IPS-18a (cell line): ENCODE measurements at regions not wholly inside any gene's neighbourhood (a gene's known extent, or its start where the extent isn't known, plus 50 kb on each side); places are given as distances from the start of the nearest gene placed in this dataset.

Source experiments
- H3K27ac ChIP-seq: one replicate; pipeline ENCODE4 v1.5.1; 2013; ENCODE audit warnings: low read length
- H3K27me3 ChIP-seq: one replicate; pipeline ENCODE4 v1.6.1; 2013; ENCODE audit warnings: mild to moderate bottlenecking, low read length; ENCODE audit not compliant: control insufficient read depth, insufficient read depth
- H3K36me3 ChIP-seq: one replicate; pipeline ENCODE4 v1.6.1; 2013; ENCODE audit warnings: low read depth, low read length; ENCODE audit not compliant: control insufficient read depth
- H3K4me1 ChIP-seq: one replicate; pipeline ENCODE4 v1.6.1; 2013; ENCODE audit warnings: low read depth, low read length; ENCODE audit not compliant: control insufficient read depth
- H3K4me3 ChIP-seq: one replicate; pipeline ENCODE4 v1.5.1; 2013; ENCODE audit warnings: low read length
- H3K9ac ChIP-seq: one replicate; pipeline ENCODE4 v1.6.1; 2013; ENCODE audit warnings: mild to moderate bottlenecking, low read length, moderate library complexity
- H3K9me3 ChIP-seq: one replicate; pipeline ENCODE4 v1.6.1; 2013; ENCODE audit warnings: low read depth, low read length; ENCODE audit not compliant: control insufficient read depth

DNA sequence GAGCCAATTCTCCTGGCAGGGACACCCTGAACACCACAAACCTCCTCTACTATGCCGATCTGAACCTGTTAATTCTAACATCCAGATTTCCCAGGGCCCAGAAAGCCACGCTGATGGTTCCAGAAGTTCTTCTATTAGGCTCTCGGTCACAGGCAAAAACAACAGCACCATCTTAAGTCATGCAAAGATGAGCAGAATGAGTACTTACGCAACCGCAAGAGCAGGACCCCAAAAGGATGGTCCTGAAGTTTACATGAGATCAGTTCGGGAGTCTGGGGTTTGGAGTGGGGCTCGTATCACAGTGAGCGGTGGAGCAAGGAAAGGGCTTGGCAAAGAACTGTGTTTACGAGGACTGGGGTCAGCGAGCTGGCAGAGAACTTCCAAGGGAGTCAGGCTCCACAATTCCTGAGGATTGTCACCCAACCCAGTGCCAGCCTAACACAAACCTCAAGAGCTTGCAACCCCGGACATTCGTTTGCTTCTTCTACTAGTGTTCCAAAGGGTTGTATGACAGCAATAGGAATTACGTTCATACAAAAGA is 532.6 kb downstream of the TNS3 start:
- Histone ChIP-seq H3K9me3 (no peaks in the 10 kb centered on the region), H3K4me1 (no peaks in the 10 kb centered on the region), H3K27me3 (no peaks in the 10 kb centered on the region), H3K27ac (no peak overlapping the region), H3K9ac (no peak overlapping the region), H3K36me3 (no peaks in the 10 kb centered on the region), H3K4me3 (no peak overlapping the region)

DNA sequence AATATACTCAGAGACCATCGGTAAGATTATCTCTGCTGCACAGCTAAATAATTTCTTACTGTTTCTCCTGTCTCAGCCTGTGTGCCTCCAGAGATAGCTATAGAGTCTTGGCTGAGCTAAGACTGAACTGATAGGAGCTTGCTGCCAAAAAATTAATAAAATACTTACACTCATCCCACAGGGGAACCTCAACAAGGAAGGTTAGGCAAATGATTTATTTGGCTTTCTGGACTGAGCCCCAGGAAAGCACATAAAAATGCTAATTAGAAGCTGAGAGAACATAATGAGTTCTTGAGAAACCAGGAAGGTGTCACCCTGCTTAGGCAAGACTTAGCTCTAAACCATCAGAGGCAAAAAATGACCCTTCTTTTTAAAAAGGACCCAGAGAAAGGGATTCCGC is 534.5 kb downstream of the TNS3 start:
- Histone ChIP-seq H3K9me3 (no peaks in the 10 kb centered on the region), H3K27ac (no peak overlapping the region), H3K4me3 (no peak overlapping the region), H3K9ac (no peak overlapping the region), H3K36me3 (no peaks in the 10 kb centered on the region), H3K27me3 (no peaks in the 10 kb centered on the region), H3K4me1 (no peaks in the 10 kb centered on the region)

DNA sequence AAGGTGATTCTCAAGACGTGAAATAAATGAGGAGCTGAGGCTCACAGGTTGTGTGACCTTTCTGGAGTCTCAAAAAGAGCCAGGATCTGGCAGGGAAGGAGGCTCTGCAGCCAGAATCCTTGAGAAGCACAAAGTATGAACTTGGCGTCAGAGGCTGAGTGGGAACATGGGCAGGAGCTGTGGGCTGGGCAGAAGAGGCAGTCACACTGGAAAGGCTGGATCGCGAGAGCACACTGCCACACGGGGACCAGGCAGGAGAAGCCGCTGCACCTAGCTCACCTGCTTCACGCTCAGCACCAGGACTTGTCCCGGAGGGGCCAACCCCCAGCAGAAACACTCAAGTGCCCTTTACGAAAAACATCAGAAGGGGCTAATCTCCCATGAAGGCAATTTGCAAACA is 535.0 kb downstream of the TNS3 start:
- H3K27me3 ChIP-seq, result no peaks in the 10 kb centered on the region
- no peaks in the 10 kb centered on the region for H3K36me3 ChIP-seq
- H3K9ac ChIP-seq, result no peak overlapping the region
- no peak overlapping the region for H3K27ac ChIP-seq
- no peaks in the 10 kb centered on the region for H3K9me3 ChIP-seq
- no peaks in the 10 kb centered on the region for H3K4me1 ChIP-seq
- no peak overlapping the region for H3K4me3 ChIP-seq

DNA sequence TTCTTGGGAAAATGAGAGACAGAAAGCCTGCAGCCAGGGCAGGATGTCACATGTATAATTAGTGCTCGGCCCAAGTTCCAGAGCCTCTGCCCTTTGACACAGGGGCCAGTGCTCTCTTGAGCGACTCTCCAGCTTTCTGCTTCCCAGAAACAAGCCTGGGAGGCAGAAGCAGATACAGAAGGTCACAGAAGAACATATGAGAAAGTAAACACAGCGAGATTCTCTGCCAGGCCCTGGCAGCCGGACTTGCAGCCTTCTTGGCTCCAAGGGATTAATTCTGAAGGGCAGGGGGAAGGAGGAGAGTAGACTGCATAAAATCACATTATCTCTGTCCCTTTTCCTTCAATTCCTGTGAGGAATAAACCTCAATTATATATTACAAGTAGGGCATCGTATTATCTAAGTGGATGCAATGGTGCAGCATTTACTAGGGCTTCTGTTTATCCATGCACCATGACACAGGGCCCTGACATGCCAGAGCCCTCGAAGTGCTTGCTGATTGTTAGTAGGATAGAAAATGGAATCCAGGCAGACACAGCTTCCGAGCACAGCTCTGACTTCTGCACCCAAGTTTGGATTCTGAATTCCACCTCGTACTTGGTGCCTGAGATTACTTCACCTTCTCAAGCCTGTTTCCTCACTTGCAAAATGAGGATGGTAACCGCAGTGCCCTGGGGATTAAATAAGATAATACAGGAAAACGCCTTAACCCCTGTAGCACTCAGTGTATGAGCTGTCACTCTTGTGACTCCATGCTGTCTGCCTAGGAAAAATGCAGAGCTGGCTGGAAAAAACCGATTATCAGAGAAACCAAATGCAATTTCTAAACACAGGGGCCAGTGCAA is 536.5 kb downstream of the TNS3 start:
- Histone ChIP-seq H3K9me3 (no peaks in the 10 kb centered on the region), H3K36me3 (no peaks in the 10 kb centered on the region), H3K4me1 (no peaks in the 10 kb centered on the region), H3K9ac (no peak overlapping the region), H3K27ac (no peak overlapping the region), H3K27me3 (no peaks in the 10 kb centered on the region), H3K4me3 (no peak overlapping the region)

DNA sequence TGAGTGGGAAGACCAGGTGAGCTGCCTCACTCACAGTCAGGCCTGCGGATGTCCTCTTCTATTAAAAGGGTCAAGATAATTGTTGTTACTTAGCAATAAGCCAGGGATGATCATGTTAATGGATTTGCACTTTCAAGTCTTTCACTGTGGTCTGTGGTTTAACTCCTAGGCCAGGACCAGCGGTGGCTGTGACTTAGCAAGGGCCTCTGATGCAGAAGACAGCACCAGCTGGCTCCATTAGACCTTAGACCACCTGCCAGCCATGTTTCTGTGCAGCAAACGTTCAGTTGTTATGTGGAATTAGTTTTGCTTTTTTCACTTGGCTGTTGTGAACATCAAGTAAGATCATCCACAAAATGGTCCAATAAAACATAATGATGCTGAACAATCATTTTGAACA is 537.3 kb downstream of the TNS3 start:
- no peak overlapping the region for H3K4me3 ChIP-seq
- H3K4me1 ChIP-seq, result peaks cover 4% of the 10 kb centered on the region
- H3K27me3 ChIP-seq, result no peaks in the 10 kb centered on the region
- H3K9me3 ChIP-seq, result no peaks in the 10 kb centered on the region
- H3K9ac ChIP-seq, result no peak overlapping the region
- H3K27ac ChIP-seq, result no peak overlapping the region
- no peaks in the 10 kb centered on the region for H3K36me3 ChIP-seq

DNA sequence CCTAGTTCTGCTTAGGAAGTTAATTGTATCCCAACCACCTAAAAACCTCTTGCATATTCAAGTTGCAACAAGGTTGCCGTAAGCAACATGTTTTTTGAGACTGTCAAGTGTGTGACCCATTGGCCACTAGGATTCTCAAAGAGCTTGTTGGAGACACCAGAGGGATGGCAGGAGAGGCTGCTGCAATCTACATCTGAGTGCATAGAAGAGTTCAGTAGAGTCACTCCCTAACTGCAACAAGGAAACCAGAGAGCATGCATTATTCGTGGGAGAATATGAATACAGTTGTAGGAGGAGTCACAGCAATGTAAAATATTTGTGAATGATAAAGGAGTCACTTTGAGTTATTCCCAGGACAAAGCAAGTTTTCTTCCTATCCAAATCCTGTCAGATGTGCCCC is 538.6 kb downstream of the TNS3 start:
- Histone ChIP-seq H3K27me3 (no peaks in the 10 kb centered on the region), H3K27ac (no peak overlapping the region), H3K36me3 (no peaks in the 10 kb centered on the region), H3K4me1 (peaks cover 7% of the 10 kb centered on the region), H3K9ac (no peak overlapping the region), H3K9me3 (no peaks in the 10 kb centered on the region), H3K4me3 (no peak overlapping the region)

DNA sequence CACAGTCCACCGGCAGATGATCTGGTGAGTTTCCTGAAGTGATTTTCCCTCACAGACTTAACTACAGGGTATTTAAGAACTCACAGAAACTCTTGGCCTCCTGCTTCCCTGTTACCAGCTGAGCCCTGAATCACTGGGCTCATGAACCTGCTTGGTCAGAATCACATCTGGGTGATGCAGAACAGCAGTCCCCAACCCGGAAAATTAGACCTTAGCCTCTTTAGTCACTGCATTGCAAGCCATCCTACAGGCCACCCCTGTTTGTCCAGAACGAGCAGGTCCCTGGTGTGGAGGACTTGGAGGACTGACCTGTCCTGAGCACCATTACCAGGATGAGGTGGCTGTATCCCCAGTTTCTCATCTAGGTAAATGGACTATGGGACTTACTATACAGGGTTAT is 539.2 kb downstream of the TNS3 start:
- no peak overlapping the region for H3K27ac ChIP-seq
- H3K9me3 ChIP-seq, result no peaks in the 10 kb centered on the region
- no peak overlapping the region for H3K4me3 ChIP-seq
- no peaks in the 10 kb centered on the region for H3K27me3 ChIP-seq
- no peaks in the 10 kb centered on the region for H3K36me3 ChIP-seq
- H3K4me1 ChIP-seq, result peaks cover 7% of the 10 kb centered on the region
- no peak overlapping the region for H3K9ac ChIP-seq

DNA sequence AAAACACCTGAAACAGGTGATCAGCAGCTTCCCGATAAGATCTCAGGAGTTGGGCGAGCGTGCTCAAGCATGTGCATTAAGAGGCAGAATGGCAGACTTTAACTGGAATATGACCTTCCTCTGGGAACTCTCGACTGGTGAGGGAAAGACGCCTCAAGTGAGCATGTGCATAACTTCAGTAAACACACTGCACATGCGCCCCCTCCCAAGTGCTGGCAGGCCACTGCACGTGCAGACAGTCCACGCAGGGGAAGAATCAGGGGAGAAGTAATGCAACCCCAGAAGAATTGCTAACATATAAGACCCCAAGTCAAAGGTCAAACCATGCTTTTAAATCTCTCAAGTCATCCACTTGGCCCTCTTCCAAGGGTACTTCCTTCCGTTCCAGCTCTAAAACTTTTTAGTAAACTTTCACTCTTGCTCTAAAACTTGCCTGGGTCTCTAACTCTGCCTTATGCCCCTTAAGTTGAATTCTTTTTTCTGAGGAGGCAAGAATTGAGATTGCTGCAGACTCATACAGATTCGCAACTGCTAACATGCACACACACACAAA is 541.0 kb downstream of the TNS3 start:
- Histone ChIP-seq H3K27me3 (no peaks in the 10 kb centered on the region), H3K27ac (no peak overlapping the region), H3K9ac (no peak overlapping the region), H3K4me3 (no peak overlapping the region), H3K4me1 (peaks cover 7% of the 10 kb centered on the region), H3K9me3 (no peaks in the 10 kb centered on the region), H3K36me3 (no peaks in the 10 kb centered on the region)

DNA sequence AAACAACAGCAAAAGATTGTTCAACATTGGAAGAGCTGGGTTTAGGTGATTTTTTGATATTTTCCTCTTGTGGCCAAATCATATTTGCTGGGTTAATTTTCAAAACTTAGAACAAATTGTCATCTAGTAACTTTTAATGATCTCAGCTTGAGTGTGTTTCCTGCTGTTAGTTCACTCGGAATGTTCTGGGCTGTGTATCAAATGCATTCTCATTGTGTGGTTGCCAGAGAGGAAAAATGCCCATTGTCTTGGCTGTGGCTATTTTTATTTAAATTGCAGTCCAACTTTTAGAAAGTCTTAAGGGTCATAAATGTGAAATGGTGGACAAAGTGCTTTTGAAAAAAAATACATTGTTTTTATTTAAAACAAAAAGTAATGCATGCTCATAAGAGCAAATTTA is 542.0 kb downstream of the TNS3 start:
- Histone ChIP-seq H3K27me3 (no peaks in the 10 kb centered on the region), H3K4me1 (peaks cover 7% of the 10 kb centered on the region), H3K9me3 (no peaks in the 10 kb centered on the region), H3K9ac (no peak overlapping the region), H3K36me3 (no peaks in the 10 kb centered on the region), H3K4me3 (no peak overlapping the region), H3K27ac (no peak overlapping the region)

DNA sequence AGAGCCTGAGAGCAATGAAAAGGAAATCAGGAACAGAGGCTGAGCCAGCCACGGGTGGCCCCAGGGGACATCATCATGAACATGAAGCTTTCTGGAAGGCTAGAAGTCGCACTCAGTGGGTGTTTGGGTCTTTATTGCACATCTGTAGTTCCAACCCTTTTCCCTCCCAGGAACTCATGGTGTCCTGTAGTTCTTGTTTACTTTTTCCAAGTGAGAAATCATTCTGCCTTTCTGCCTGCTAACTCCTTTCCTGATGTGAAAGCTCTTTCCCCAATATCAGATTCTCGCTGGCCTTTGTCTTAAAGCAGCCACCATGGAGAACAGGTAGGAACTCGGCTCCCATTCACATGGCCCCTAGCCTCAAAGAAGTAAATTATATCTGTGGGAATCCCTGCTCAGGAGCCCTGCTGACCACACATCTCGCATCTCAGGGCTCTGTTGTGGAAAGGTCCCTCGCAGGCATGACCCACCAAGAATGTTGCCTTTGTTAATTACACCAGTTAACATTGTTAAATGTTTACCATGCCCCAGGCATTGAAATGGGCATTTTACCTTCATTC is 542.7 kb downstream of the TNS3 start:
- no peak overlapping the region for H3K9ac ChIP-seq
- H3K4me1 ChIP-seq, result peaks cover 7% of the 10 kb centered on the region
- H3K27ac ChIP-seq, result no peak overlapping the region
- no peaks in the 10 kb centered on the region for H3K36me3 ChIP-seq
- no peaks in the 10 kb centered on the region for H3K9me3 ChIP-seq
- no peaks in the 10 kb centered on the region for H3K27me3 ChIP-seq
- no peak overlapping the region for H3K4me3 ChIP-seq

DNA sequence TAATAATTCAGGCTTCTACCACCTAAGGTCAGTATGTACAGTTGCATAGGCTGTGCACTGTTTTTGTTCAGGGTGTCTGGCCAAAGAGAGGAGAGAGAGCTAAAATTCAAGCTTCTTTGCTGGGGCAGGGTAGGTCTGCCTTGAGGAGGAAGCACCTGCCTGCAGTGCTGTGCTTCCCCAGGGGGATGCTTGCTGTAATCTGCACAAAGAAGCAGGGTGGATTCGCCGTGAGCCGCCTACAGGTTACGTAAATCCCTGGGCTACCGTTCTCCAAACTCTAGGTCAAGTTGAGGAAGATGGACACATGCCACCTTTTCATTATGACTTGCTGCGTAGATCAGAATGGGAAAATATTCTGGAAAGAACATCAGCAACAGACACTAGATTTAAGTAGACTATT is 543.3 kb downstream of the TNS3 start:
- Histone ChIP-seq H3K36me3 (no peaks in the 10 kb centered on the region), H3K27ac (no peak overlapping the region), H3K4me1 (peaks cover 7% of the 10 kb centered on the region)

More for the DNA sequence above, 543.3 kb downstream of the TNS3 start:
- Histone ChIP-seq H3K9ac (no peak overlapping the region), H3K9me3 (no peaks in the 10 kb centered on the region), H3K4me3 (no peak overlapping the region), H3K27me3 (no peaks in the 10 kb centered on the region)
